SH-SY5Y (cell line): ENCODE measurements at regions not wholly inside any gene's neighbourhood (a gene's known extent, or its start where the extent isn't known, plus 50 kb on each side); places are given as distances from the start of the nearest gene placed in this dataset.

Experiments used
- GATA2 ChIP-seq: IDR thresholded peaks from 2 replicates; pipeline ENCODE4 v1.6.1; 2011; ENCODE audit warnings: mild to moderate bottlenecking, low read depth, low read length
- GATA3 ChIP-seq: IDR thresholded peaks from 2 replicates; pipeline ENCODE4 v1.6.1; 2011; ENCODE audit warnings: low read depth, mild to moderate bottlenecking, low read length, moderate library complexity

DNA sequence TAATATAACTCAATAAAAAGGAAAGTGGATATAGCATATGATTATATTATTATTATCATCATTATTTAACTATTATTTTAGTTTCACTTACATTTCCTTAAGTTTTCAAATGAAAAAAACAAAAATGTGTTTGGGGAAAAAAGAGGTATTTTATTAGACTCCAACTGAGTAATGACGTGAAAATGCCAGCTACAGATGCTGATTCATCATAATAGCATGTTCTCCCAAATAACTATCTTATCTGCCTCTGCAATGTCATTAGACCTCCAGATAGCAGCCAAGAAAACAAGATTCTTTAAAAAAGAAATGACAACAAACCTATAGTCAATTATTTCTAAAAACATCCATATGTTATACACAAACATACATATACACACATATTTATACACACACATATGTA lies 1071.9 kb upstream of the TMPRSS15 start:
- TF ChIP-seq GATA3 (no peak), GATA2 (no peak)

DNA sequence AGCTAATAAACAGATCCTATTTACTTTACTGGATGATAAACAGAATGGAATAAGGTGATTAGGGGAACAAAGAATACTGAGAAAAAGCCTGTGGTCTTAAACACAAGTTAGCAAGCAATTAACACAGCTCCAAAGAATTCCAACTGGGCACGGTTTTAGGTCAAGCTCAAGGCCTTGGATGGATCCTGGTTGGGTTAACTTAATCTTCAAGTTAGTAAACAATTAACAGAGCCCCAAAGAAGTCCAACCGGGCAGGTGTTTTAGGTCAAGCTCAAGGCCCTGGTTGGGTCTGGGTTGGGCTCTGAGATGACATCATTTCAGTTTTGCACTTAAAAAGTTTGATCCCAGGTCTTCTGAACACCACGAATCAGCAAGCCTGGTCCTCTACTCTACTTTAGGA lies 1086.3 kb upstream of the TMPRSS15 start:
- TF ChIP-seq GATA2 = no peak
- no peak for TF ChIP-seq GATA3

DNA sequence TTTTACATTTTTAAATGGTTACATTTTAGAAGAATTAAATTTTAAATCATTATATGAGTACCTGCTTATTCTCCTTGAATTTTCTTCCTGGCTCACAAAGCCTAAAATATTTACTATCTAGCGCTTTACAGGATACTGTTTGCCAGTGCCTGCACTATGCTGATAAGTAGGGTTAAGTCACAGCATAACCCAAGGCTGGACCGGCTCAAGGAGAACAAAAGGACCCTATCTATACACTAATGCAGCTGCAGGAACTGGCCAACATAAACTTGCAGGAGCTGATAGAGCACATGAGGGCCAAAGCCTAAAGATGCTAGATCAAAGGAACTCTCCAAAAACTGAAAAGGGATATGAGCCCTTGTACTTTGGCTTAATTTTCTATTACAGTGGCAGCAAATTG lies 1086.9 kb upstream of the TMPRSS15 start:
- TF ChIP-seq GATA2 (no peak), GATA3 (no peak)

DNA sequence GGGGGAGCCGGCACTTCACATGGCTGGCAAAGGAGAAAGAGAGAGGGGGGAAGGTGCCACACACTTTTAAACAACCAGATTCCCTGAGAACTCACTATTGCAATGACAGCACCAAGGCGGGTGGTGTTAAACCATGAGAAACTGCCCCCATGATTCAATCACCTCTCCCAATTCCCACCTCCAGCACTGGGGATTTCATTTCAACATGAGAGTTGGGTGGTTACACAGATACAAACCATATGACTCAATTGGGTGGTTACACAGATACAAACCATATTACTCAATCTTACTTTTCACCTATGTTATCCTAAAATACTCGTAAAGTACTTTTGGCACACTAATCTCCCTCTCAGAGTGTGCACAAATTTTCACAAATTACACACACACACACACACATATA lies 1097.5 kb upstream of the TMPRSS15 start:
- TF ChIP-seq GATA2 (no peak), GATA3 (no peak)

- no peak for TF ChIP-seq GATA2
- no peak for TF ChIP-seq GATA3
Observed at GRCh38 chr21:19507682-19508260, 1104.2 kb upstream of the TMPRSS15 start.

DNA sequence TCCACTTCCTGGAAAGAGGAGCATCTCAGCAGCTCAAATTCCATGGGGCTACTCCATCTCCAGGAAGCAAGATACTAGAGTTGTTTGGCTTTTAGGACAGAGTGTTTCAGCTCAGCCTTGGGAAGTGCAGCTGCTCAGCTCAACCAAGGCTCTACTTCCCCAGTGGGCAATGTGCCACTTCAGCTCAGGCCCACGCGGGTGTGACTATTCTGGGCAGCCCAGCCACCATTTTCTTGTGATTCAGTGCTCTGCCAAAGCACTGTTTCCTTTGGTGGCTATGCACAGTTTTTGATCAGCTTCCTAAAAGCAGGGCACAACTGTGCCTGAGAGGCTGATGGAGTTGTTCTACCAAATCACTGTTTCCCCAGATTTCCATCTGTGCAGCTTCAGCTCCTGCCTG lies 1104.9 kb upstream of the TMPRSS15 start:
- TF ChIP-seq GATA3 (no peak), GATA2 (no peak)

DNA sequence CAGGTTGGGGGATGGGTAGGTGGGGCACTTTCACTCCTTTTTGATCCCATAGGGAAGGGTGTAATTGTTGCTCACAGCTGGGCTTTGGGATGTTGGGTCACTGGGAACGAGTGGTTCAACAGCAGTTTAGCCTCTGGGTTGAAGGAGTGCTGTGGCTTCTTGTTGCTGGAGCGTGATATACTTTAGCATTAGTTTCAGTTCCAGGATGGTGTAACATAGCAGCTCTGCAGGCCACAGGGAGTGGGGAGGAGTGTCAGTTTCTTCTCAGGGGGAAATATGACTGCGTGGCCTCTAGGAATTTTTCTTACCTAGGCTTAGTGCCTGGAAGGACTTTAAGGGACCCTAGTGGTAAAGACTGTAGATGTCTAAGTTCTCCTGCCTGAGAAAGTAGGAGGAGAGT lies 1105.3 kb upstream of the TMPRSS15 start:
- TF ChIP-seq GATA2 (no peak), GATA3 (no peak)

DNA sequence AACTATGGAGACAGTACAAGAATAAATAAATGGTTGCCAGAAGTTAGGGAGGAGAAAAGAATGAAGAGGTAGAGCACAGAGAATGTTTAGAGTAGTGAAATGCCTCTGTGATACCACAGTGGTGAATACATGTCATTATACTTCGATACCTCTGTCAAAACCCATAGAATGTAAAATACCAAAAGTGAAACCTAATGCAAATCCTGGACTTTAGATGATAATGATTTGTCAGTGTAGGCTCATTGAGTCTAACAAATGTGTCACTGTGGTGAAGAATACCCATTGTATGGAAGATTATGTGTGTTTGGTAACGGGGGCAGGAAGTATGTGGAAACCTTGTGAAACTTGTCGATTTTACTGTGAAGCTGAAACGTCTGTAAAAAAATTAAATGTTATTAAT lies 1106.5 kb upstream of the TMPRSS15 start:
- TF ChIP-seq GATA3 (no peak), GATA2 (no peak)

- TF ChIP-seq GATA3 = no peak
- no peak for TF ChIP-seq GATA2
Observed at GRCh38 chr21:19510653-19511052, 1107.1 kb upstream of the TMPRSS15 start.

DNA sequence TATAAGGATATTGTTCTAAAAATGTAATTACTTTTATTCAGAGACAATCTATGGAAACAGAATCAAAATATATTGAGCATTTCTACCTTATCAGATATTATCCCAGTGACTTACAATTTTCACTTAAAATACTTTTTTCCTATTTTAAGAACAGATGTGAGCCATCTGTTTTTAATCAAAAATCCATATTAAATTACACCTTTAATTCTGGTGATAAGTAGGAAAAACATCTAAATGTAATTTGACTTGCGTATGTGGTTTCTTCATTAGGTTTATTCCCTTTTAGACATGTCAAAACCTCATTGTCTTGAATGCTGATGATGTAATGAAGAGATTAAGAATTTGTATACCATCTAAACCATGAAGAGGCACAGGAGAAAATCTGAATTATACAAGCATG lies 1118.8 kb upstream of the TMPRSS15 start:
- TF ChIP-seq GATA3 = no peak
- TF ChIP-seq GATA2 = no peak

DNA sequence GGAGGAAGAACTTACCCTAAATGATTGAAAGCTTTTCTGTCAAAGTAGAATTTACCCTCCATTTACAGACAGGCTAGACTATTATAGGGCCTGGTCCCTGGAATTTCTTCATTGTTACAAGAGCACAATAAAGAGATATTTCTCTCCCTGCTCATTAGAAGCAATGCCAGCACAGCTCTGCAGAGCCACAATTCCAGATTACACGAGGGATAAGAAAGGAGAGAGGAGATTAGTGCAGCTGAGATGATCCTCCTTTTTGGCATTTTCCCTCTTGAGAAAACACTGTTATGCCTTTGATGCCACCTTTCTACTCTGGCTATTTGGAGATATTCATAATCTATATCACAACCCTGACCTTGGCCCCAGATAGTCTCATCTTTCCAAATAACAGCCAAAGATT lies 1119.5 kb upstream of the TMPRSS15 start:
- TF ChIP-seq GATA2 (no peak), GATA3 (no peak)

GRCh38 chr21:19523746-19524145 lies 1120.2 kb upstream of the TMPRSS15 start:
- no peak for TF ChIP-seq GATA2
- TF ChIP-seq GATA3 = no peak

GRCh38 chr21:19529031-19529430 lies 1125.4 kb upstream of the TMPRSS15 start:
- TF ChIP-seq GATA3 (no peak), GATA2 (no peak)

GRCh38 chr21:19535356-19535755 lies 1131.8 kb upstream of the TMPRSS15 start:
- no peak for TF ChIP-seq GATA3
- TF ChIP-seq GATA2 = no peak

GRCh38 chr21:19537116-19537515 lies 1133.5 kb upstream of the TMPRSS15 start:
- TF ChIP-seq GATA3 (no peak), GATA2 (no peak)

GRCh38 chr21:19540287-19540686 lies 1136.7 kb upstream of the TMPRSS15 start:
- TF ChIP-seq GATA2 (no peak), GATA3 (no peak)

- no peak for TF ChIP-seq GATA3
Observed at GRCh38 chr21:19541602-19542001, 1138.0 kb upstream of the TMPRSS15 start.
